ENCODE measurements at regions not wholly inside any gene's neighbourhood (a gene's known extent, or its start where the extent isn't known, plus 50 kb on each side); places are given as distances from the start of the nearest gene placed in this dataset.

GRCh38 chr17:79371984-79372383 lies 238.9 kb downstream of the RBFOX3 start:
- no peaks in the 10 kb centered on the region for H3K4me1 Mint-ChIP-seq
- H3K4me3 Mint-ChIP-seq = no peak overlapping the region
- no peaks in the 10 kb centered on the region for H3K36me3 Mint-ChIP-seq
- no peak for ATAC-seq
- no peaks in the 10 kb centered on the region for H3K9me3 Mint-ChIP-seq
- DNase-seq = no peak
- H3K27me3 Mint-ChIP-seq = peaks cover 12 to 70% (median 37%) of the 10 kb centered on the region in 5 donors
- POLR2A ChIA-PET = no interaction called here
- H3K27ac Mint-ChIP-seq = no peak overlapping the region

GRCh38 chr17:79370594-79370993 lies 240.3 kb downstream of the RBFOX3 start:
- no peak for DNase-seq
- Mint-ChIP-seq H3K36me3 (no peaks in the 10 kb centered on the region), H3K27me3 (peaks cover 10 to 64% (median 35%) of the 10 kb centered on the region in 5 donors), H3K9me3 (no peaks in the 10 kb centered on the region), H3K4me1 (no peaks in the 10 kb centered on the region), H3K4me3 (no peak overlapping the region), H3K27ac (no peak overlapping the region)
- no peak for ATAC-seq
- POLR2A ChIA-PET = no interaction called here

GRCh38 chr17:79370126-79370525 lies 240.7 kb downstream of the RBFOX3 start:
- ATAC-seq (no peak), DNase-seq (no peak)
- Mint-ChIP-seq H3K4me3 (no peak overlapping the region), H3K9me3 (no peaks in the 10 kb centered on the region), H3K36me3 (no peaks in the 10 kb centered on the region), H3K27me3 (peaks cover 15 to 65% (median 34%) of the 10 kb centered on the region in 5 donors), H3K4me1 (no peaks in the 10 kb centered on the region), H3K27ac (no peak overlapping the region)
- POLR2A ChIA-PET = no interaction called here

- peaks cover 12 to 64% (median 29%) of the 10 kb centered on the region in 5 donors for H3K27me3 Mint-ChIP-seq
These were observed 241.3 kb downstream of the RBFOX3 start for GRCh38 chr17:79369532-79369931.

GRCh38 chr17:79369001-79369400 lies 241.8 kb downstream of the RBFOX3 start:
- peak in 1 of 10 donors; percentile 44 for DNase-seq
- Mint-ChIP-seq H3K9me3 (no peaks in the 10 kb centered on the region), H3K4me3 (no peak overlapping the region), H3K36me3 (no peaks in the 10 kb centered on the region), H3K27ac (no peak overlapping the region), H3K27me3 (peaks cover 12 to 65% (median 28%) of the 10 kb centered on the region in 5 donors), H3K4me1 (peaks cover 0 to 2% (median 0%) of the 10 kb centered on the region in 4 donors)
- POLR2A ChIA-PET = no interaction called here
- ATAC-seq = no peak

More at GRCh38 chr17:79369532-79369931, 241.3 kb downstream of the RBFOX3 start:
- no peaks in the 10 kb centered on the region for H3K9me3 Mint-ChIP-seq
- ATAC-seq (no peak), DNase-seq (peak in 1 of 10 donors; percentile 14)
- H3K27ac Mint-ChIP-seq = peak overlapping the region in 1 of 10 donors; percentile 48
- H3K4me1 Mint-ChIP-seq = no peaks in the 10 kb centered on the region
- no peaks in the 10 kb centered on the region for H3K36me3 Mint-ChIP-seq
- POLR2A ChIA-PET = no interaction called here
- no peak overlapping the region for H3K4me3 Mint-ChIP-seq

- H3K9me3 Mint-ChIP-seq = no peaks in the 10 kb centered on the region
- no peak for DNase-seq
- peaks cover 0 to 2% (median 0%) of the 10 kb centered on the region in 4 donors for H3K4me1 Mint-ChIP-seq
- H3K36me3 Mint-ChIP-seq = no peaks in the 10 kb centered on the region
- H3K27ac Mint-ChIP-seq = no peak overlapping the region
- H3K27me3 Mint-ChIP-seq = peaks cover 10 to 65% (median 31%) of the 10 kb centered on the region in 5 donors
- POLR2A ChIA-PET = no interaction called here
- no peak for ATAC-seq
- no peak overlapping the region for H3K4me3 Mint-ChIP-seq
These were observed 242.3 kb downstream of the RBFOX3 start for GRCh38 chr17:79368521-79368920.

- Mint-ChIP-seq H3K9me3 (no peaks in the 10 kb centered on the region), H3K4me3 (no peak overlapping the region), H3K27me3 (peaks cover 6 to 65% (median 30%) of the 10 kb centered on the region in 5 donors), H3K4me1 (peaks cover 0 to 2% (median 0%) of the 10 kb centered on the region in 4 donors), H3K36me3 (no peaks in the 10 kb centered on the region), H3K27ac (peak overlapping the region in 1 of 10 donors; percentile 80)
- ATAC-seq (no peak), DNase-seq (peak in 1 of 10 donors; percentile 9)
- POLR2A ChIA-PET = no interaction called here
These were observed 243.8 kb downstream of the RBFOX3 start for GRCh38 chr17:79366988-79367571.

GRCh38 chr17:79365836-79366770 lies 244.7 kb downstream of the RBFOX3 start:
- no peak for ATAC-seq
- H3K27ac Mint-ChIP-seq = peak overlapping the region in 1 of 10 donors; percentile 36
- POLR2A ChIA-PET = no interaction called here
- H3K4me1 Mint-ChIP-seq = peaks cover 0 to 2% (median 0%) of the 10 kb centered on the region in 4 donors
- DNase-seq = peak in 1 of 10 donors; percentile 13
- H3K9me3 Mint-ChIP-seq = no peaks in the 10 kb centered on the region
- H3K36me3 Mint-ChIP-seq = no peaks in the 10 kb centered on the region
- peaks cover 8 to 64% (median 28%) of the 10 kb centered on the region in 5 donors for H3K27me3 Mint-ChIP-seq
- H3K4me3 Mint-ChIP-seq = no peak overlapping the region

- Mint-ChIP-seq H3K27me3 (peaks cover 5 to 58% (median 24%) of the 10 kb centered on the region in 5 donors), H3K9me3 (no peaks in the 10 kb centered on the region), H3K27ac (no peak overlapping the region), H3K4me3 (no peak overlapping the region), H3K36me3 (no peaks in the 10 kb centered on the region), H3K4me1 (peaks cover 0 to 2% (median 0%) of the 10 kb centered on the region in 4 donors)
- POLR2A ChIA-PET = no interaction called here
- peak in 1 of 10 donors; percentile 27 for DNase-seq
- ATAC-seq = no peak
These were observed 245.5 kb downstream of the RBFOX3 start for GRCh38 chr17:79365351-79365750.

- DNase-seq = peak in 1 of 10 donors; percentile 41
- Mint-ChIP-seq H3K36me3 (no peaks in the 10 kb centered on the region), H3K9me3 (no peaks in the 10 kb centered on the region), H3K4me3 (no peak overlapping the region), H3K4me1 (peaks cover 0 to 2% (median 0%) of the 10 kb centered on the region in 4 donors), H3K27me3 (peaks cover 3 to 57% (median 21%) of the 10 kb centered on the region in 5 donors), H3K27ac (no peak overlapping the region)
- no peak for ATAC-seq
- POLR2A ChIA-PET = no interaction called here
These were observed 246.3 kb downstream of the RBFOX3 start for GRCh38 chr17:79364315-79365094.

GRCh38 chr17:79363552-79364275 lies 247.1 kb downstream of the RBFOX3 start:
- H3K27ac Mint-ChIP-seq = no peak overlapping the region
- POLR2A ChIA-PET = no interaction called here
- ATAC-seq = no peak

GRCh38 chr17:79362772-79363305 lies 248.0 kb downstream of the RBFOX3 start:
- POLR2A ChIA-PET = no interaction called here
- H3K27me3 Mint-ChIP-seq = peaks cover 3 to 74% (median 25%) of the 10 kb centered on the region in 5 donors
- DNase-seq = peak in 1 of 10 donors; percentile 56

More at GRCh38 chr17:79363552-79364275, 247.1 kb downstream of the RBFOX3 start:
- DNase-seq = peak in 1 of 10 donors; percentile 58
- H3K36me3 Mint-ChIP-seq = no peaks in the 10 kb centered on the region
- H3K4me1 Mint-ChIP-seq = peaks cover 0 to 2% (median 0%) of the 10 kb centered on the region in 4 donors
- no peaks in the 10 kb centered on the region for H3K9me3 Mint-ChIP-seq
- H3K4me3 Mint-ChIP-seq = no peak overlapping the region
- H3K27me3 Mint-ChIP-seq = peaks cover 3 to 65% (median 25%) of the 10 kb centered on the region in 5 donors

More at GRCh38 chr17:79362772-79363305, 248.0 kb downstream of the RBFOX3 start:
- Mint-ChIP-seq H3K4me3 (no peak overlapping the region), H3K27ac (no peak overlapping the region), H3K36me3 (no peaks in the 10 kb centered on the region), H3K4me1 (peaks cover 0 to 2% (median 0%) of the 10 kb centered on the region in 4 donors), H3K9me3 (no peaks in the 10 kb centered on the region)
- ATAC-seq = no peak

All from naive thymus-derived CD8-positive, alpha-beta T cell (primary cell).